RWPE1 (cell line): ENCODE measurements at regions not wholly inside any gene's neighbourhood (a gene's known extent, or its start where the extent isn't known, plus 50 kb on each side); places are given as distances from the start of the nearest gene placed in this dataset.

ENCODE experiments used
- CTCF ChIA-PET: fragments of 350-600 bp; sonication (Branson Sonifier 250); formaldehyde crosslinking; extraction: SDS; loops from one replicate; lab custom pipeline; 2021; lab: Yijun Ruan, JAX
- POLR2A ChIA-PET: fragments of 400-600 bp; formaldehyde crosslinking; extraction: SDS; loops from one replicate; lab custom pipeline; 2020; ENCODE audit warnings: antibody characterized with exemption; ENCODE audit not compliant: low non-redundant PET; lab: Yijun Ruan, JAX
- DNase-seq: peaks from one replicate; pipeline ENCODE4 v3.0.0; 2012; ENCODE audit warnings: low spot score
- H3K27ac ChIP-seq: fragments of 450-650 bp; 2 replicates; pipeline ENCODE4 v1.5.1; 2017
- CTCF ChIP-seq: fragments of 450-650 bp; conservative IDR thresholded peaks from 2 replicates; pipeline ENCODE4 v1.5.1; 2017; ENCODE audit warnings: low read depth, mild to moderate bottlenecking

GRCh38 chr2:225289659-225290058, 109.9 kb upstream of the NYAP2 start:
- no peak overlapping the region for H3K27ac ChIP-seq
- CTCF ChIA-PET = no interaction called here
- no peak for TF ChIP-seq CTCF
- POLR2A ChIA-PET = no interaction called here
- DNase-seq = no peak

- no peak overlapping the region for H3K27ac ChIP-seq
- POLR2A ChIA-PET = no interaction called here
- CTCF ChIA-PET = no interaction called here
- DNase-seq = no peak
- no peak for TF ChIP-seq CTCF
Observed at GRCh38 chr2:225288986-225289385, 110.5 kb upstream of the NYAP2 start.

GRCh38 chr2:225282858-225283710, 116.4 kb upstream of the NYAP2 start:
- DNase-seq = peak; percentile 22
- H3K27ac ChIP-seq = no peak overlapping the region
- ChIA-PET POLR2A (no interaction called here), CTCF (interaction anchor here (0.5 to 1.4 kb wide), 11 partner anchors 12 to 556 kb away, joined by 3 to 7 read pairs (median 3); no protein-coding TSS in a partner anchor)
- TF ChIP-seq CTCF = peak; percentile 56

GRCh38 chr2:225276207-225276606, 123.3 kb upstream of the NYAP2 start:
- DNase-seq = no peak
- CTCF ChIA-PET = no interaction called here
- H3K27ac ChIP-seq = no peak overlapping the region

GRCh38 chr2:225275443-225275842, 124.1 kb upstream of the NYAP2 start:
- no peak for DNase-seq
- no peak overlapping the region for H3K27ac ChIP-seq
- TF ChIP-seq CTCF = no peak
- CTCF ChIA-PET = no interaction called here
- POLR2A ChIA-PET = no interaction called here

More at GRCh38 chr2:225276207-225276606, 123.3 kb upstream of the NYAP2 start:
- POLR2A ChIA-PET = no interaction called here
- no peak for TF ChIP-seq CTCF

- H3K27ac ChIP-seq = no peak overlapping the region
- POLR2A ChIA-PET = no interaction called here
- CTCF ChIA-PET = no interaction called here
- DNase-seq = peak; percentile 29
- no peak for TF ChIP-seq CTCF
Observed at GRCh38 chr2:225274751-225275150, 124.8 kb upstream of the NYAP2 start.
